ENCODE measurements at regions not wholly inside any gene's neighbourhood (a gene's known extent, or its start where the extent isn't known, plus 50 kb on each side); places are given as distances from the start of the nearest gene placed in this dataset.

GRCh38 chr7:17584822-17585221, 286.4 kb downstream of the AHR start:
- Histone ChIP-seq H3K27me3 (ENCODE audit: insufficient read depth, low read length) (no peaks in the 10 kb centered on the region), H2AFZ (ENCODE audit: low read depth, low read length) (no peak overlapping the region), H3K27ac (ENCODE audit: low read depth, low read length) (no peak overlapping the region), H3K4me3 (ENCODE audit: insufficient read depth, low read depth, low read length) (no peak overlapping the region), H3K4me1 (ENCODE audit: insufficient read depth, low read length) (peaks cover 13% of the 10 kb centered on the region), H3K36me3 (ENCODE audit: insufficient read depth, low read length) (no peaks in the 10 kb centered on the region), H3K9ac (ENCODE audit: low read length) (no peak overlapping the region), H3K4me2 (ENCODE audit: low read length) (peak overlapping the region; percentile 23), H3K79me2 (ENCODE audit: insufficient read depth, low read length) (no peaks in the 10 kb centered on the region), H4K20me1 (ENCODE audit: insufficient read depth, low read length) (no peaks in the 10 kb centered on the region), H3K9me3 (ENCODE audit: insufficient read depth, low read depth, low read length) (no peaks in the 10 kb centered on the region)
- FAIRE-seq (no peak), DNase-seq (ENCODE audit: low read depth) (peak; percentile 93)
- Mint-ChIP-seq H3K4me3 (ENCODE audit: unreplicated experiment) (no peak overlapping the region), H3K27ac (ENCODE audit: unreplicated experiment) (peak overlapping the region; percentile 85), H3K4me1 (ENCODE audit: low read depth, unreplicated experiment) (peaks cover 41% of the 10 kb centered on the region), H3K27me3 (ENCODE audit: low read depth, unreplicated experiment) (no peaks in the 10 kb centered on the region), H3K9me3 (ENCODE audit: unreplicated experiment) (peaks cover 1% of the 10 kb centered on the region), H3K36me3 (ENCODE audit: low read depth, unreplicated experiment) (no peaks in the 10 kb centered on the region)
- no peak for TF ChIP-seq EZH2 (IDR thresholded peaks at IDR 0.05; ENCODE audit: insufficient read depth, low read length)
- no peak for TF ChIP-seq CTCF (IDR thresholded peaks at IDR 0.05; ENCODE audit: insufficient read depth, low read depth, low read length)

- Histone ChIP-seq H3K4me3 (ENCODE audit: insufficient read depth, low read depth, low read length) (no peak overlapping the region), H3K27me3 (ENCODE audit: insufficient read depth, low read length) (no peaks in the 10 kb centered on the region), H3K9me3 (ENCODE audit: insufficient read depth, low read depth, low read length) (no peaks in the 10 kb centered on the region), H3K9ac (ENCODE audit: low read length) (no peak overlapping the region), H2AFZ (ENCODE audit: low read depth, low read length) (no peak overlapping the region), H3K36me3 (ENCODE audit: insufficient read depth, low read length) (no peaks in the 10 kb centered on the region), H3K79me2 (ENCODE audit: insufficient read depth, low read length) (no peaks in the 10 kb centered on the region), H3K4me1 (ENCODE audit: insufficient read depth, low read length) (peaks cover 10% of the 10 kb centered on the region), H3K27ac (ENCODE audit: low read depth, low read length) (no peak overlapping the region), H4K20me1 (ENCODE audit: insufficient read depth, low read length) (no peaks in the 10 kb centered on the region), H3K4me2 (ENCODE audit: low read length) (no peak overlapping the region)
- Mint-ChIP-seq H3K4me1 (ENCODE audit: low read depth, unreplicated experiment) (peaks cover 27% of the 10 kb centered on the region), H3K9me3 (ENCODE audit: unreplicated experiment) (peaks cover 1% of the 10 kb centered on the region), H3K4me3 (ENCODE audit: unreplicated experiment) (no peak overlapping the region), H3K27me3 (ENCODE audit: low read depth, unreplicated experiment) (no peaks in the 10 kb centered on the region), H3K27ac (ENCODE audit: unreplicated experiment) (no peak overlapping the region), H3K36me3 (ENCODE audit: low read depth, unreplicated experiment) (no peaks in the 10 kb centered on the region)
- no peak for FAIRE-seq
- TF ChIP-seq CTCF (IDR thresholded peaks at IDR 0.05; ENCODE audit: insufficient read depth, low read depth, low read length) (no peak), EZH2 (IDR thresholded peaks at IDR 0.05; ENCODE audit: insufficient read depth, low read length) (no peak)
- DNase-seq (ENCODE audit: low read depth): peak; percentile 30
Observed at GRCh38 chr7:17586711-17587110, 288.3 kb downstream of the AHR start.

GRCh38 chr7:17588730-17589129, 290.3 kb downstream of the AHR start:
- Mint-ChIP-seq H3K9me3 (ENCODE audit: unreplicated experiment) (no peaks in the 10 kb centered on the region), H3K36me3 (ENCODE audit: low read depth, unreplicated experiment) (no peaks in the 10 kb centered on the region), H3K4me3 (ENCODE audit: unreplicated experiment) (no peak overlapping the region), H3K27me3 (ENCODE audit: low read depth, unreplicated experiment) (no peaks in the 10 kb centered on the region), H3K4me1 (ENCODE audit: low read depth, unreplicated experiment) (peaks cover 13% of the 10 kb centered on the region), H3K27ac (ENCODE audit: unreplicated experiment) (no peak overlapping the region)
- Histone ChIP-seq H3K36me3 (ENCODE audit: insufficient read depth, low read length) (no peaks in the 10 kb centered on the region), H3K4me2 (ENCODE audit: low read length) (no peak overlapping the region), H2AFZ (ENCODE audit: low read depth, low read length) (no peak overlapping the region), H3K79me2 (ENCODE audit: insufficient read depth, low read length) (no peaks in the 10 kb centered on the region), H3K4me3 (ENCODE audit: insufficient read depth, low read depth, low read length) (no peak overlapping the region), H3K9me3 (ENCODE audit: insufficient read depth, low read depth, low read length) (no peaks in the 10 kb centered on the region), H3K27me3 (ENCODE audit: insufficient read depth, low read length) (no peaks in the 10 kb centered on the region), H4K20me1 (ENCODE audit: insufficient read depth, low read length) (no peaks in the 10 kb centered on the region), H3K27ac (ENCODE audit: low read depth, low read length) (no peak overlapping the region), H3K9ac (ENCODE audit: low read length) (no peak overlapping the region), H3K4me1 (ENCODE audit: insufficient read depth, low read length) (peaks cover 10% of the 10 kb centered on the region)
- DNase-seq (ENCODE audit: low read depth): no peak
- TF ChIP-seq EZH2 (IDR thresholded peaks at IDR 0.05; ENCODE audit: insufficient read depth, low read length) (no peak), CTCF (IDR thresholded peaks at IDR 0.05; ENCODE audit: insufficient read depth, low read depth, low read length) (no peak)
- FAIRE-seq: no peak

All from astrocyte (in vitro differentiated cells and primary cell).